GM12891 (cell line): ENCODE measurements at regions not wholly inside any gene's neighbourhood (a gene's known extent, or its start where the extent isn't known, plus 50 kb on each side); places are given as distances from the start of the nearest gene placed in this dataset.

Experiments
- DNase-seq: peaks from one replicate; pipeline ENCODE4 v3.0.0; 2011; ENCODE audit warnings: low spot score; ENCODE audit not compliant: insufficient read length
- FAIRE-seq: peaks from 2 replicates; lab custom pipeline; 2011; peaks lifted over from hg19 to GRCh38; lab: Jason Lieb, UNC
- PAX5 ChIP-seq: IDR thresholded peaks from 2 replicates; pipeline ENCODE4 v1.6.1; 2011; ENCODE audit warnings: low read length, moderate library complexity, mild to moderate bottlenecking; ENCODE audit not compliant: insufficient read depth, severe bottlenecking
- POLR2A ChIP-seq: IDR thresholded peaks from 2 replicates; pipeline ENCODE4 v1.6.1; 2011; ENCODE audit warnings: low read depth, low read length, control low read depth
- POLR2AphosphoS5 ChIP-seq: IDR thresholded peaks from 2 replicates; pipeline ENCODE4 v1.6.1; 2011; ENCODE audit warnings: low read depth, low read length, control low read depth
- POU2F2 ChIP-seq: IDR thresholded peaks from 2 replicates; pipeline ENCODE4 v1.6.1; 2011; ENCODE audit warnings: low read depth, mild to moderate bottlenecking, control low read depth, low read length, moderate library complexity
- SPI1 ChIP-seq: IDR thresholded peaks from 2 replicates; pipeline ENCODE4 v1.6.1; 2011; ENCODE audit warnings: low read depth, low read length, control low read depth
- TAF1 ChIP-seq: IDR thresholded peaks from 2 replicates; pipeline ENCODE4 v1.6.1; 2011; ENCODE audit warnings: low read depth, low read length, control low read depth

- DNase-seq (no peak), FAIRE-seq (no peak)
- TF ChIP-seq POLR2AphosphoS5 = no peak
- no peak for TF ChIP-seq POLR2A
- TF ChIP-seq PAX5 = no peak
- no peak for TF ChIP-seq SPI1
- no peak for TF ChIP-seq POU2F2
- no peak for TF ChIP-seq TAF1
Measured at GRCh38 chr21:32135401-32136363, 143.2 kb downstream of the MIS18A start.

GRCh38 chr21:32134441-32135130 lies 144.3 kb downstream of the MIS18A start:
- FAIRE-seq = no peak
- no peak for DNase-seq
- TF ChIP-seq POLR2AphosphoS5 (no peak), SPI1 (no peak), TAF1 (no peak), POLR2A (no peak), POU2F2 (no peak), PAX5 (no peak)

- FAIRE-seq (no peak), DNase-seq (no peak)
- TF ChIP-seq POLR2A (no peak), POLR2AphosphoS5 (no peak), PAX5 (no peak), POU2F2 (no peak), SPI1 (no peak), TAF1 (no peak)
Measured at GRCh38 chr21:32132881-32133280, 146.0 kb downstream of the MIS18A start.

- FAIRE-seq = no peak
- no peak for DNase-seq
- TF ChIP-seq PAX5 (no peak), POLR2A (no peak), TAF1 (no peak), SPI1 (no peak), POLR2AphosphoS5 (no peak), POU2F2 (no peak)
Measured at GRCh38 chr21:32132409-32132808, 146.4 kb downstream of the MIS18A start.

- TF ChIP-seq POLR2A (no peak), PAX5 (no peak), SPI1 (no peak), POLR2AphosphoS5 (no peak)
- FAIRE-seq = no peak
- DNase-seq = no peak
Measured at GRCh38 chr21:32131960-32132359, 146.9 kb downstream of the MIS18A start.

GRCh38 chr21:32131164-32131563 lies 147.7 kb downstream of the MIS18A start:
- DNase-seq (no peak), FAIRE-seq (no peak)
- TF ChIP-seq SPI1 (no peak), PAX5 (no peak), POLR2AphosphoS5 (no peak), POLR2A (no peak), TAF1 (no peak), POU2F2 (no peak)

DNA sequence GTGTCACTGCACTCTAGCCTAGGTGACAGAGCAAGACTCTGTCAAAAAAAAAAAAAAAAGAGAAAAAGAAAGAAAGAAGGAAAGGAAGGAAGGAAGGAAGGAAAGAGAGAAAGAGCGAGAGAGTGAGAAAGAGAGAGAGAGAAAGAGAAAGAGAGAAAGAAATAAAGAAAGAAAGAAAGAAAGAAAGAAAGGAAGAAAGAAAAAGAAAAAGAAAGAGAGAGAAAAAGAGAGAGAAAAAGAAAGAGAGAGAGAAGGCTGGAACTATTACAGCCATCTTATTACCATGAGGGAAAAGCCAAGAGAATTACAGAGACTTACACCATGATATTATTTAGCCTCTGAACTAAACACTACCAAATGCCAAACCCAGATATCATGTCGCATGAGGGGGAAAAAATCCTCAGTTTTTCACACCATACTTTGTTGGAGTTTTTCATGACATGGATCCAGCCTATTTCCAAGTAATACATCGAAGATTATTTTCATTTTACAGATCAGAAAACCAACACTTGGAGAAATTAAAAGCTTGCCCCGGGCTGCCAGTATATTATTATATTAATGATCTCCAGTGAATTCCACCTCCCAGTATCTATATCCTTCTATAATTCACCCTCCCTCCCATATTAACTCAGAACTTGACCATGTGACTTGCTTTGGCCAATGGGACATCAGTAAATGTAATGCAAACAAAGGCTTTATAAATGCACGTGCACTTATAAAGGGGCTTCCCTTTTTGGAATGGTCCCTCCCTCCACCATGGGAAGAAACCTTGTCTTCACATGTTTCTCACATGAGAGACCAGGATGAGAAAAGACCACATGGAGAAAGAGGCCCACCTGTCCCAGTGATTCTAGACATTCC lies 148.6 kb downstream of the MIS18A start:
- no peak for TF ChIP-seq POLR2A
- TF ChIP-seq PAX5 = no peak
- no peak for TF ChIP-seq SPI1
- TF ChIP-seq POLR2AphosphoS5 = no peak
- TF ChIP-seq POU2F2 = no peak
- TF ChIP-seq TAF1 = no peak
- DNase-seq (no peak), FAIRE-seq (no peak)

GRCh38 chr21:32127081-32127480 lies 151.8 kb downstream of the MIS18A start:
- TF ChIP-seq PAX5 = no peak
- no peak for TF ChIP-seq POLR2A
- TF ChIP-seq SPI1 = no peak
- TF ChIP-seq POLR2AphosphoS5 = no peak
- no peak for TF ChIP-seq POU2F2
- TF ChIP-seq TAF1 = no peak
- DNase-seq = no peak
- no peak for FAIRE-seq

DNA sequence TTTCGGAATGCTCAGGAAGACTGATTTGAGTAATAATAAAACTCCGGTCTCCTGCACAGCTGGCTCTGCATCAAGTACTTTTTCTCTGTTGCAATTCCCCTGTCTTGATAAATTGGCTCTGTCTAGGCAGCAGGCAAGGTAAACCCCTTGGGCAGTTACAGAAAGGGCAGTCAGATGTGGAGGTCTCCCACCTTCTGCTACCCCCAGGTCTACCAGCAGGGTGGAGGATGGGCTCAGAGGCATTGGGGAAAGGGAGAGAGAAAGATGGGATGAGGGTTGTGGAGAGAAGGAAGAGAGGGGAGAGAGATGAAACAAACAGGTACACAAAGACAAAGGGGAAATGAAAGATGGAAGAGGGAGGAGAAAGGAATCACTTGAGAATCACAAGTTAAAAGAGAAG lies 156.8 kb downstream of the MIS18A start:
- no peak for FAIRE-seq
- DNase-seq = no peak
- TF ChIP-seq POLR2AphosphoS5 = no peak
- no peak for TF ChIP-seq POLR2A
- no peak for TF ChIP-seq POU2F2
- TF ChIP-seq TAF1 = no peak
- TF ChIP-seq SPI1 = no peak
- no peak for TF ChIP-seq PAX5
